Kidney (tissue), 13 donors: ENCODE measurements at regions not wholly inside any gene's neighbourhood (a gene's known extent, or its start where the extent isn't known, plus 50 kb on each side); places are given as distances from the start of the nearest gene placed in this dataset.

Source experiments
- DNase-seq, 5 donors: peaks; one replicate each; pipeline ENCODE4 v3.0.0-alpha.2; 2013 to 2020
- FAIRE-seq: peaks from 2 replicates; lab custom pipeline; 2012; peaks lifted over from hg19 to GRCh38; lab: Jason Lieb, UNC
- H3K27ac ChIP-seq, 2 donors: one replicate each; pipeline ENCODE4 v1.7.0; 2013; ENCODE audit warnings: low read depth in 2 of 2, low read length in 2 of 2, inconsistent platforms in 1 of 2
- H3K27me3 ChIP-seq: one replicate; pipeline ENCODE4 v1.7.1; 2013; ENCODE audit warnings: low read length, inconsistent platforms; ENCODE audit not compliant: control insufficient read depth, insufficient read depth
- H3K36me3 ChIP-seq, 3 donors: one replicate each; pipeline versions ENCODE4 v1.7.0 to v1.7.1; 2013; ENCODE audit warnings: low read length in 3 of 3, control low read depth in 1 of 3, inconsistent platforms in 1 of 3; ENCODE audit not compliant: insufficient read depth in 3 of 3, control insufficient read depth in 2 of 3
- H3K4me1 ChIP-seq, 3 donors: one replicate each; pipeline versions ENCODE4 v1.7.0 to v1.7.1; 2013; ENCODE audit warnings: low read length in 3 of 3, inconsistent platforms in 1 of 3, low read depth in 1 of 3; ENCODE audit not compliant: control insufficient read depth in 2 of 3, insufficient read depth in 2 of 3
- H3K4me3 ChIP-seq, 3 donors: one replicate each; pipeline versions ENCODE4 v1.7.0 to v1.8.1; 2013; ENCODE audit warnings: low read length in 3 of 3, control low read depth in 1 of 3, inconsistent platforms in 1 of 3
- H3K9ac ChIP-seq, 3 donors: one replicate each; pipeline versions ENCODE4 v1.7.0 to v1.7.1; 2013; ENCODE audit warnings: low read length in 3 of 3, control low read depth in 1 of 3, inconsistent platforms in 1 of 3
- H3K9me3 ChIP-seq, 3 donors: one replicate each; pipeline versions ENCODE4 v1.7.0 to v1.7.1; 2013; ENCODE audit warnings: low read length in 3 of 3, control low read depth in 1 of 3, inconsistent platforms in 1 of 3; ENCODE audit not compliant: control insufficient read depth in 2 of 3, insufficient read depth in 1 of 3
- intact Hi-C: fragments of 100-400 bp; cut with DNase I; formaldehyde crosslinking; loops from one replicate; pipeline ENCODE4 v1.11.1; 2022
- TF ChIP-seq, protein P1 (sequence below): IDR thresholded peaks from 3 replicates; pipeline ENCODE4 v1.5.1; 2012; ENCODE audit warnings: mild to moderate bottlenecking, moderate library complexity, borderline replicate concordance; ENCODE audit not compliant: insufficient read depth; ENCODE audit errors: extremely low read depth
- donor health status: control.
- donor health status: control.
- donor health status: control.
- donor health status: control.
- donor health status: control.
- donor health status: DM: yes; HTN: yes; CAD: no.
- donor health status: Normal renal cell carcinoma (clear cell type).

DNA sequence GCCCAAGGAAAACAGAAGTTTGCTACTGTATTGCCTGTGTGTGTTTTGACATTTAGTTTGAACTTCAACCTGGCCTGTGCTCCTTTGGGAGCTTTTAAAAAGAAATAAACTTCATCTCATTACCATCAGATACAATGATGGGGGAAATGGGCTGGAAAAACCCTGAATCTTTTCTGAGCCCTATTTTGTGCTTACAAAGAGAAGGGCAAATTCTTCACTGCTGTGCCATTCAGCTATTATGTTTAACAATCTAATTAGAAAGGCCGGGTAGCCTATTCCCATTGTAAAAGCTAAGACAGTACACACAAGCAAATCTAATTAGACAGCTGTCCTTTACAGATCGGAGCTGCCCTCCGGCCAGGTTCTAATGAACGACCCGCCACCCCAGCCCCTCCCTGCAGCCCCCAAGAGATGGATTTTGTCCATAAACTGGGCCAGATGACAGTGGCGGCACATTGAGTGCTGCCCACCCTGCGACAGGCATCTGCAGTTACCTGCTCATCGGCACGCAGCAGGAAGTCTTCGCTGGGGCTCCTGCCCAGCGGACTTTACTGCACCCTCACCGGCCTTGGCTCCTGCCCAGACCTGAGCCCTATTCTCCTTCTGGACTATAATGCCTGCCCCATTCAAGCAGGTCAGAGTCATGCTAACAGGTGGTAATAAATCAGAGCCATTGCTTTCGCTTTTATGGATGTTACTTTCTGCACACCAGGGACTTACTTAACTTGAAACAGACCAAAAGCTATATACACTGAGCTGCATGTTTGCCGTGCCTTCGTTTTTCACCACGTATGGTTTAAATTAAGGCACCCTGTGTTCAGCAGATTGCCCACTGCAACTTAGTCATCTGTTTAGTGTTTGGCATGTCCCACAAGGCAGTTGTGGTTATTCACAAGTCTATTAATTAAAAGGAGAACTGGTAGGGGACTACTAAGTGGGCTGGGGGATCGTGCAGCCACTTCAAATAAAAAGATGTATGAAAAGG, 549.6 kb downstream of the FGF9 start:
- no peaks in the 10 kb centered on the region for H3K27me3 ChIP-seq
- intact Hi-C loops, result no loop called here
- peak in 1 of 5 donors; percentile 59 for DNase-seq
- no peak overlapping the region for H3K4me3 ChIP-seq
- no peak for FAIRE-seq
- TF ChIP-seq, protein P1, sequence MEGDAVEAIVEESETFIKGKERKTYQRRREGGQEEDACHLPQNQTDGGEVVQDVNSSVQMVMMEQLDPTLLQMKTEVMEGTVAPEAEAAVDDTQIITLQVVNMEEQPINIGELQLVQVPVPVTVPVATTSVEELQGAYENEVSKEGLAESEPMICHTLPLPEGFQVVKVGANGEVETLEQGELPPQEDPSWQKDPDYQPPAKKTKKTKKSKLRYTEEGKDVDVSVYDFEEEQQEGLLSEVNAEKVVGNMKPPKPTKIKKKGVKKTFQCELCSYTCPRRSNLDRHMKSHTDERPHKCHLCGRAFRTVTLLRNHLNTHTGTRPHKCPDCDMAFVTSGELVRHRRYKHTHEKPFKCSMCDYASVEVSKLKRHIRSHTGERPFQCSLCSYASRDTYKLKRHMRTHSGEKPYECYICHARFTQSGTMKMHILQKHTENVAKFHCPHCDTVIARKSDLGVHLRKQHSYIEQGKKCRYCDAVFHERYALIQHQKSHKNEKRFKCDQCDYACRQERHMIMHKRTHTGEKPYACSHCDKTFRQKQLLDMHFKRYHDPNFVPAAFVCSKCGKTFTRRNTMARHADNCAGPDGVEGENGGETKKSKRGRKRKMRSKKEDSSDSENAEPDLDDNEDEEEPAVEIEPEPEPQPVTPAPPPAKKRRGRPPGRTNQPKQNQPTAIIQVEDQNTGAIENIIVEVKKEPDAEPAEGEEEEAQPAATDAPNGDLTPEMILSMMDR, result no peak
- H3K27ac ChIP-seq, result no peak overlapping the region
- no peaks in the 10 kb centered on the region for H3K9me3 ChIP-seq
- no peaks in the 10 kb centered on the region for H3K36me3 ChIP-seq
- no peaks in the 10 kb centered on the region for H3K4me1 ChIP-seq
- H3K9ac ChIP-seq, result no peak overlapping the region

DNA sequence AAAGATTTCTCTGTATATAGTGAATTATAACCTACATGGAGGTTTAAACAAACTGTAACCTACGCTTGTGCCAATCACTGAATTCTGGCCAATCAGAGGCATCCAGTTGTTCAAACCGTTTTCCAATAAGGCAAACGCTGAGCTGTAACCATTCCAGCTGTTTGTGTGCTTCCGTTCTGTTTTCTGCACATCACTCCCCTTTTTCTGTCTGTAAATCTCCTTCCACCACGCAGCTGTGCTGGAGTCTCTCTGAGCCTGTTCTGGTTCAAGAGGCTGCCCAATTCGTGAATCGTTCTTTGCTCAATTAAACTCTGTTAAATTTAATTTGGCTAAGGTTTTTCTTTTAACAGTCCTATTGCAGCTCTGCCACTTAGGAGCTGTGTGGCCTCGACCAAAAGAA, 552.5 kb downstream of the FGF9 start:
- FAIRE-seq (no peak), DNase-seq (no peak)
- TF ChIP-seq, protein P1, result no peak
- H3K27ac ChIP-seq, result no peak overlapping the region
- no peak overlapping the region for H3K9ac ChIP-seq
- no peaks in the 10 kb centered on the region for H3K27me3 ChIP-seq
- intact Hi-C loops, result no loop called here
- H3K4me3 ChIP-seq, result no peak overlapping the region
- H3K36me3 ChIP-seq, result no peaks in the 10 kb centered on the region
- H3K4me1 ChIP-seq, result no peaks in the 10 kb centered on the region
- H3K9me3 ChIP-seq, result no peaks in the 10 kb centered on the region

DNA sequence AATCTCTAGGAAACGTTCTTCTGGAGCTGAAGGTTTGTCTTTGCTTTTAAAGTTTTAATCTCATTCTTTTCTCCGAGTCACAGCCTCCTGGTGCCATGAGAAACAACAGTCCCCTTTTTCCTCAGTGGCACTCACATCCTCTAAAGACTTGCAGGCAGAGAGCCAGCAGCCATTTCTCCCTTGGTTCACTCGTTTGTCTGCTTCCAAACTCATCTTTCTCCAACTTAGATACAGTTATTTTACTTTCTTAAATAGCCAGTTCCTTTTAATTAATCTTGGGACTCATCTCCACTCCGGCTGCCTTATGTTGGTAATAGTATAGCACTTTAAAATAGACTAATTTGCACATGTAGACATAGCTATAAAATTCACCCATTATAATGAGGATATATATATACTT, 555.2 kb downstream of the FGF9 start:
- TF ChIP-seq, protein P1, result no peak
- Histone ChIP-seq H3K4me1 (no peaks in the 10 kb centered on the region), H3K27me3 (no peaks in the 10 kb centered on the region), H3K9me3 (no peaks in the 10 kb centered on the region), H3K4me3 (no peak overlapping the region), H3K27ac (no peak overlapping the region), H3K36me3 (no peaks in the 10 kb centered on the region), H3K9ac (no peak overlapping the region)
- no peak for DNase-seq
- FAIRE-seq, result no peak
- intact Hi-C loops, result no loop called here
